WERI-Rb-1 (cell line): ENCODE measurements at regions not wholly inside any gene's neighbourhood (a gene's known extent, or its start where the extent isn't known, plus 50 kb on each side); places are given as distances from the start of the nearest gene placed in this dataset.

Experiments used
- DNase-seq: peaks from one replicate; pipeline ENCODE4 v3.0.0-alpha.2; 2020
- H3K27ac ChIP-seq: fragments of 250-450 bp; sonication (Bioruptor Pico); 2 replicates; pipeline ENCODE4 v1.5.1; 2020; ENCODE audit warnings: mild to moderate bottlenecking, moderate library complexity
- H3K27me3 ChIP-seq: fragments of 250-450 bp; sonication (Bioruptor Pico); 2 replicates; pipeline ENCODE4 v1.5.1; 2021; ENCODE audit warnings: mild to moderate bottlenecking, low read depth, moderate library complexity; ENCODE audit not compliant: insufficient read depth, severe bottlenecking
- H3K36me3 ChIP-seq: fragments of 250-450 bp; sonication (Bioruptor Pico); 2 replicates; pipeline ENCODE4 v1.5.1; 2020; ENCODE audit warnings: mild to moderate bottlenecking, moderate library complexity
- H3K4me3 ChIP-seq: 2 replicates; pipeline ENCODE4 v1.5.1; 2011; ENCODE audit warnings: low read depth, mild to moderate bottlenecking, control low read depth, low read length
- H3K9me3 ChIP-seq: fragments of 250-450 bp; sonication (Bioruptor Pico); 2 replicates; pipeline ENCODE4 v1.5.1; 2021; ENCODE audit warnings: mild to moderate bottlenecking, moderate library complexity; ENCODE audit not compliant: severe bottlenecking
- TF ChIP-seq, protein P1 (sequence below): IDR thresholded peaks from 2 replicates; pipeline ENCODE4 v1.5.1; 2011; ENCODE audit warnings: low read depth, mild to moderate bottlenecking, control low read depth, inconsistent platforms, low read length

DNA sequence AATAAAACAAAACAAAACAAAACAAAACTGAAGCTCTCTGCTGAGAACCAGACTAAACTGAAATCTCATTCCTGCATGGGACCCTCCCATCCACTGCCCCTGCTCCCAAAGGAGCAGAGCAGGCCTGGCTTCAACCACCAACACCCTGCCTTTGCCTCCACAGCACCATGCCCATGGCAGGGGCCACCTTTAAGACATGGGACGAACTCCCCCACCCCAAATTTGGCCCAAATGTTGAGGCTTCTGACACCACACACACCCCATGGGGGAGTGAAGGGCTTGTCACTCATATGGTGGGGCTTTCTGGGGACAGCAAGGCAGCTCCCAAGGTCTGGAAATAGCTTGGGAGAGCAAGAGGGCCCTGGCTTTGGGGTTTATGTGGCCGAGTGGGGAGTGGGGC is 177.2 kb downstream of the KIF26A start:
- Histone ChIP-seq H3K27ac (no peak overlapping the region), H3K27me3 (no peaks in the 10 kb centered on the region), H3K9me3 (no peaks in the 10 kb centered on the region), H3K36me3 (no peaks in the 10 kb centered on the region), H3K4me3 (no peak overlapping the region)
- no peak for DNase-seq
- TF ChIP-seq, protein P1, sequence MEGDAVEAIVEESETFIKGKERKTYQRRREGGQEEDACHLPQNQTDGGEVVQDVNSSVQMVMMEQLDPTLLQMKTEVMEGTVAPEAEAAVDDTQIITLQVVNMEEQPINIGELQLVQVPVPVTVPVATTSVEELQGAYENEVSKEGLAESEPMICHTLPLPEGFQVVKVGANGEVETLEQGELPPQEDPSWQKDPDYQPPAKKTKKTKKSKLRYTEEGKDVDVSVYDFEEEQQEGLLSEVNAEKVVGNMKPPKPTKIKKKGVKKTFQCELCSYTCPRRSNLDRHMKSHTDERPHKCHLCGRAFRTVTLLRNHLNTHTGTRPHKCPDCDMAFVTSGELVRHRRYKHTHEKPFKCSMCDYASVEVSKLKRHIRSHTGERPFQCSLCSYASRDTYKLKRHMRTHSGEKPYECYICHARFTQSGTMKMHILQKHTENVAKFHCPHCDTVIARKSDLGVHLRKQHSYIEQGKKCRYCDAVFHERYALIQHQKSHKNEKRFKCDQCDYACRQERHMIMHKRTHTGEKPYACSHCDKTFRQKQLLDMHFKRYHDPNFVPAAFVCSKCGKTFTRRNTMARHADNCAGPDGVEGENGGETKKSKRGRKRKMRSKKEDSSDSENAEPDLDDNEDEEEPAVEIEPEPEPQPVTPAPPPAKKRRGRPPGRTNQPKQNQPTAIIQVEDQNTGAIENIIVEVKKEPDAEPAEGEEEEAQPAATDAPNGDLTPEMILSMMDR: no peak

DNA sequence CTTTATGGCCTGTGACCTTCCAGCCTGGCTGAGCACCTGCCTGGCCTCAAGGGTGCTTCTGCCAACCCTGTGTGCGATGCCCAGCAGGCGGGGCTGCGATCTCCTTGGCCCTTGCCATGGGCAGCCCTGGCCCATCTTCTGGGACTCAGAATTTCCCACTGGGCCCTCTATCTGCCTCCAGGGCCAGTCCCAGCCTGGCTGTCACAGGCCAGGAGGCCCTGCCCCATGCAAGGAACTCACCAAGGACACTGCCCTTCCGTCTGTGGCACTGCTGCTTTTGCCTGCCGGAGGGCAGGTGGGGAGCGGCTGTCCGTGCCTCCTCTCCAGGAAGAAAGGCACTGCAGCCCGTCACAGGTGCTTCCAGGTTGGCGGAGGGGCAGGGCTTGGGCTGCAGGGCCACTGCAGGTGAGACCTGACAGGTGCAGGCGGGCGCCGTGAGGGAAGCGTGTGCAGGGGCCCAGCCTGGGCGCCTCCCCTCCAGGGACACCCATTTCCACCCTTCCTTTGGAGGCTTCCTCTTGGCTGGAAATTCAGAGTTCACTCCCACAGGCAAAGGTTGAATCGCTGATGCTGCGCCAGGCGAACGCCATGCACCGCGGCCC is 177.8 kb downstream of the KIF26A start:
- Histone ChIP-seq H3K9me3 (no peaks in the 10 kb centered on the region), H3K27ac (no peak overlapping the region), H3K27me3 (no peaks in the 10 kb centered on the region), H3K36me3 (no peaks in the 10 kb centered on the region), H3K4me3 (no peak overlapping the region)
- DNase-seq: no peak
- TF ChIP-seq, protein P1: no peak

DNA sequence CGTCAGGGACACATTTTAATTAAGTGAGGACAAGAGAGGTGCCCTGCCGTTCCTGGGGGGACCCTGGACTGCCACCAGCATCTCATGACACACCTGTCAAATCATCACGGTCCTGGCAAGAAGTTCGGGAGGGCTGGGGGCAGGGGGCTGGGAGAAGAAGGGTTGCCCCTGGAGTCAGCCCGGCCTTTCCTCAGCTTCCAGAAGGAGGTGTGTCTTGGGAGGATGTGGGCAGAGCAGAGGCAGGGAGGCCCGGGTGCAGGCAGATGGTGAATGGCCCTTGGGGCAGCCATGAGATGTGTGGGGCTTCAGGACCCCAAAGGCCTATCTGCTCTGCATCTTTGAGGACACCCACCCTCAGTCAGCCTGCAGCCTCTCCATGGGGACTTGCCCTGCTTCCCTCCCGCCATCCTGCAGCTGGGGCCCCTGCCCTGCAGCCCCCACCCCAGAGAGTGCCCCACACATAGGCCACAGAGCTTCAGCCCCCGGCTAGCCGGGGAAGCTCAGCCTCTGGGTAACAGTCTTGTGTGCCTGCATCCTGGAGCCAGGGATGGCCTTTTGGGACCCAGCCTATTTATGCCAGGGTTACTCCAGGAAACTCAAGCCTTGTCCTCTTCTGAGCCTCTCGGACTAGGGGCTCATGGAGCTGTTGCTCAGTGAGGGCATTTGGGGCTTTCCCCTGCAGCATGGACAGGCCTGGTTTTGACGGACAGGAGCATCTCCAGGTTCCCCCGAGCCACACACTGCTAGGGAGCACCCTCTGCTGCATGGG is 178.5 kb downstream of the KIF26A start:
- H3K27ac ChIP-seq: no peak overlapping the region
- no peaks in the 10 kb centered on the region for H3K9me3 ChIP-seq
- no peak overlapping the region for H3K4me3 ChIP-seq
- TF ChIP-seq, protein P1: no peak
- DNase-seq: no peak
- no peaks in the 10 kb centered on the region for H3K27me3 ChIP-seq
- no peaks in the 10 kb centered on the region for H3K36me3 ChIP-seq

DNA sequence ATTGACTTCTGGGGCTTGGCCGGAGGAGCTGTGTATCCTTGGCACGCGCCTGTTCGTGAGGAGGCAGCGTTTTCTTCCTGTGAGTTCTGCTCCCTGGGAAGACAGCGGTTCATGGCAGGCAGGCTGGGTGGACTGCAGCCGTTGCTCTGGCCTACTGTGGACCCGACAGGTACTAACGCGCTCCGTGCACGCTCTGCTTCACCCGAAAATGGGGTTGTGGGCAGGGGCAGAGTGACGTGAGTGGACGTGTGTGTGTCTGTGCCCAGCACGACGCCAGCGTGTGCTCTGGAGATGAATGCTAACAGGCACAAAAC is 179.1 kb downstream of the KIF26A start:
- no peaks in the 10 kb centered on the region for H3K36me3 ChIP-seq
- no peaks in the 10 kb centered on the region for H3K9me3 ChIP-seq
- no peak for DNase-seq
- H3K4me3 ChIP-seq: no peak overlapping the region
- H3K27ac ChIP-seq: no peak overlapping the region
- TF ChIP-seq, protein P1: no peak
- no peaks in the 10 kb centered on the region for H3K27me3 ChIP-seq

DNA sequence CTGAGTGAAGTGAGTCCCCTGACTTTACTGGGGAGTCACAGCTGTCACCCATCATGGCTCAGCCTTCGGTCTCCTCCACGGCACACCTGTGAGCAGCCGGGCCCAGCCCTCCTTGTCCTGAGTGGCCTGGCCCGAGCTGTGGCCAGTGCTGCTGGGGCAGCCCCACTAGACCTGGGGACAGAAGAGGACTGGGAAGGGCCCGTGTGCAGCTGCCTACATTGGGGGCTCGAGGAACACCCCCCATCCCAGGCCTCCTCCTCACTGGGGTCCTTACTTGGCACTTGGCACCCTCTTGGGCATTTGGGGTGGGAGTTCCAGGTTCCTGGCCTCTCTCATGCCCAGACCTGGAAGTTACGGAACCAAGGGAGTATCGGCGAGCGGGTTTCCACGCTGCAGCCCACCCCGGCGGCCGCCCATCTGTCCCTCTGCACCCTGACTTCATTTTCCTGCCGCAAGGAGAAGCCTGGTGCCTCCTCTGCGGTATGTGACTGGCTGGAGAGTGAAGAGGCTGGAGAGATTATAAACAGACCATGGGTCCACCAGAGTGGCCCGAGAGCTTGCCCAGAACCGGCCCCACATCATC is 179.7 kb downstream of the KIF26A start:
- Histone ChIP-seq H3K27ac (no peak overlapping the region), H3K9me3 (no peaks in the 10 kb centered on the region), H3K4me3 (no peak overlapping the region), H3K27me3 (no peaks in the 10 kb centered on the region), H3K36me3 (no peaks in the 10 kb centered on the region)
- DNase-seq: no peak
- TF ChIP-seq, protein P1: no peak
